ENCODE measurements at regions not wholly inside any gene's neighbourhood (a gene's known extent, or its start where the extent isn't known, plus 50 kb on each side); places are given as distances from the start of the nearest gene placed in this dataset.
"Not testable (repeated sequence)": the region's sequence is repeated elsewhere in the genome, so short reads cannot be mapped to it uniquely, and the experiment has no call there.

- DNase-seq (ENCODE audit: low read depth): no peak
Observed at GRCh38 chr14:86798330-86798729, 1194.7 kb downstream of the GALC start.

GRCh38 chr14:86797075-86797351 lies 1196.0 kb downstream of the GALC start:
- no peak for DNase-seq (ENCODE audit: low read depth)

- no peak for DNase-seq (ENCODE audit: low read depth)
Observed at GRCh38 chr14:86796221-86797074, 1196.5 kb downstream of the GALC start.

- DNase-seq (ENCODE audit: low read depth): no peak
Observed at GRCh38 chr14:86794689-86795088, 1198.3 kb downstream of the GALC start.

GRCh38 chr14:86790408-86791364 lies 1202.3 kb downstream of the GALC start:
- DNase-seq (ENCODE audit: low read depth): no peak

- DNase-seq (ENCODE audit: low read depth): no peak
Observed at GRCh38 chr14:86788224-86788623, 1204.8 kb downstream of the GALC start.

GRCh38 chr14:86787717-86788116 lies 1205.3 kb downstream of the GALC start:
- DNase-seq (ENCODE audit: low read depth): no peak

- DNase-seq (ENCODE audit: low read depth): no peak
Observed at GRCh38 chr14:86782092-86782580, 1210.8 kb downstream of the GALC start.

- DNase-seq (ENCODE audit: low read depth): no peak
Observed at GRCh38 chr14:86780876-86781510, 1212.0 kb downstream of the GALC start.

- no peak for DNase-seq (ENCODE audit: low read depth)
Observed at GRCh38 chr14:86780461-86780860, 1212.5 kb downstream of the GALC start.

GRCh38 chr14:86779416-86779815 lies 1213.6 kb downstream of the GALC start:
- DNase-seq (ENCODE audit: low read depth): no peak

GRCh38 chr14:86777963-86778602 lies 1214.9 kb downstream of the GALC start:
- peak; percentile 74 for DNase-seq (ENCODE audit: low read depth)

GRCh38 chr14:86775896-86776295 lies 1217.1 kb downstream of the GALC start:
- DNase-seq (ENCODE audit: low read depth): not testable (repeated sequence)

- DNase-seq (ENCODE audit: low read depth): no peak
Observed at GRCh38 chr14:86774916-86775315, 1218.1 kb downstream of the GALC start.

- DNase-seq (ENCODE audit: low read depth): no peak
Observed at GRCh38 chr14:86772075-86772474, 1220.9 kb downstream of the GALC start.

- no peak for DNase-seq (ENCODE audit: low read depth)
Observed at GRCh38 chr14:86770186-86770585, 1222.8 kb downstream of the GALC start.

GRCh38 chr14:86766469-86766868 lies 1226.5 kb downstream of the GALC start:
- no peak for DNase-seq (ENCODE audit: low read depth)

GRCh38 chr14:86761611-86762010 lies 1231.4 kb downstream of the GALC start:
- no peak for DNase-seq (ENCODE audit: low read depth)

- no peak for DNase-seq (ENCODE audit: low read depth)
Observed at GRCh38 chr14:86756521-86757190, 1226.7 kb downstream of the FLRT2 start.

GRCh38 chr14:86750488-86750887 lies 1220.5 kb downstream of the FLRT2 start:
- not testable (repeated sequence) for DNase-seq (ENCODE audit: low read depth)

GRCh38 chr14:86739761-86740160 lies 1209.8 kb downstream of the FLRT2 start:
- DNase-seq (ENCODE audit: low read depth): no peak
